Head of caudate nucleus (tissue), 42 donors: ENCODE measurements at regions not wholly inside any gene's neighbourhood (a gene's known extent, or its start where the extent isn't known, plus 50 kb on each side); places are given as distances from the start of the nearest gene placed in this dataset.

Source experiments
- DNase-seq, 42 donors: peaks; one replicate each; pipeline versions ENCODE4 v3.0.0 to v3.0.0-alpha.2; 2020 to 2021; ENCODE audit warnings: mixed read lengths in 7 of 42
- intact Hi-C: fragments of 100-400 bp; cut with DNase I; formaldehyde crosslinking; loops from one replicate; pipeline ENCODE4 v1.15.0; 2022

DNA sequence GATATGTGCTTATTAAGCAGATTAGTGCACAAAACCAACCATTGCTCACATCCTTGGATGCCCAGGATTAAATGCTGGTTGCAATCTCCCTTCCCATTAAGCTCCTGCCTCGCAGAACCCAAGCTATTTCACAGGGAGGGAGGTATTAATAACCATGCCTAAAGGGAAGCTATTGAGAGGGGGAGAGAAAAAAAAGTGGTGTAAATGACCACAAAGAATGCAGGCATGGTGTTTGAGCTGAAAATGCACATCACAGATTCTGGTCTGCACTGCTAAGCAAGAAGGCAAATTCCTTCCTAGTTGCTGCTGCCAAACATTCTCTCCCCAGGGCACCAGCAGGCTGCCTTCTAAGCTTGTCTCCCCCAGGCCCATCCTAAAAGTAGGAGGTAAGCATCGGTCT lies 92.0 kb upstream of the ISX start:
- intact Hi-C loops, result no loop called here
- DNase-seq, result no peak

DNA sequence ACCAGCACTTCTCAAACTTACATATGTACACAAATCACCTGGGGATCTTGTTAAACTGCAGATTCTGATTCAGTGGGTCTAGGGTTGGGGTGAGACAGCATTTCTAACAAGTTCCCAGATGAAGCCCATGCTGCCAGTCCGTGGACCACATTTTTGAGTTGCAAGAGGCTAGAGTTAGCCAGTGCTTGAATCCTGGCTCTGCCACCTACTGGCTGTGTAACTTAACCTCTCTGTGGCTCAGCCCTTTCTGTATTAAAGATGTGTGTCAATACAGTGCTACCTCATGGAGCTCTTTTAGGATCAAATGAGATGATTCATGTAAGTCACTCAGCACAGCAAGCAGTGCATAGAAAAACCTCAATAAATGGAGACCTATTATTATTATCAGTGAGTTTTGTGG lies 90.2 kb upstream of the ISX start:
- intact Hi-C loops, result no loop called here
- DNase-seq, result no peak

DNA sequence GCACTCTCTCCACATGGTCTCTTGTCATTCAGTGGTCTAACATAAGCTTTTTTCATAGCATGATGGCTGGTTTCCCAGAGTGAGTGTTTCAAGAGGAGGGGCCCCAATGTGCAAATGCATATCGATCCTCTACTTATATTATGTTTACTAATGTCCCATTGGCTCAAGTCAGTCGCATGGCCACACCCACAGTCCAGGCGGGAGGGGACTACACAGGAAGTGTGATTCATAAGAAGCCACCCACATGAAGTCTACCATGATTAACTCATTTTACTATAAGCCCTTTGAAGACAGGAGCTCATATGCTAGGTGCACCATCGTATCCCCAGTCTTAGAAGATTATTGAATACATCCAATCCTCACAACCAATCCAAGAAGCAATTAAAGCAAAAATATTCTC lies 89.5 kb upstream of the ISX start:
- intact Hi-C loops, result no loop called here
- DNase-seq, result no peak

DNA sequence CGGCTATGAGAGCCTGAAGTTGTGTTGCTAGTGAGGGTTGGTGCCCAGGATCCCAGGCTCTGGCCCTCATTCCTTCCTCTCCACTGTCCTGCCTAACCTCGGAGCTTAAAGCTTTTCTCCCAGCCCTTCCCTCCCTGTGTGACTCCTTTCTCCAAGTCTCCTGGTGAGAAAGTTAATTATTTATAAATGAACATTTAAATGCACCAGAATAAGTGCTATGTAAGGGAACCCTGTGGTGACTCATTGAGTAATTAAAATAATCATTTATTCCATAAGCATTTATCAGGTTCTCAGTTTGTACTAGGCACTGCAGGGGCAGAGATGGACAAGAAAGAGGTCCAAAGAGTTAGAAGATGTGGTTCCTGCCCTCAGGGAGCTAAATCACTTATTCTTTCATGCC lies 89.1 kb upstream of the ISX start:
- intact Hi-C loops, result no loop called here
- DNase-seq, result no peak

- intact Hi-C loops, result no loop called here
- DNase-seq, result no peak
These were observed 79.4 kb upstream of the ISX start for GRCh38 chr22:34986523-34986922.

DNA sequence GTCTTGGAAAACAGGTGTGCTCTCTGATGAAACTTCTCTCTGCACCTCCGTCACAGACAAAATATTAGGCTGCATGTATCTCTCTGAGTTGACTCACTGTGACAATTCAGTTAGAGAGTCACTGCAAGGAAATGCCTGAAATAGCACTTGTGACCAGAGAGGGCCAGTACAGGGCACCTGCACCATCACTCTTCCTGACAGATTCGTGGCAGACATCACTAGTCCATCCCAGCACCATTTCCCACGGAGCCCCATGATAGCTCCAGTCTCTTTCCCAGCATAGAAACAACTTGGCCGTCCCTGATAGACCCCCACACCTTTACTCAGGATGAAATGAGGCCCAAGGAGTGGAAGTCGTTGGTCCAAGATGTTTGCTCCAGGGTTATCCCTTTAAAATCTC lies 73.3 kb upstream of the ISX start:
- DNase-seq, result no peak

GRCh38 chr22:34993548-34993947 lies 72.4 kb upstream of the ISX start:
- DNase-seq, result no peak
- intact Hi-C loops, result no loop called here

More for the DNA sequence above, 73.3 kb upstream of the ISX start:
- intact Hi-C loops, result no loop called here

GRCh38 chr22:34997633-34998299 lies 68.2 kb upstream of the ISX start:
- no peak for DNase-seq
- intact Hi-C loops, result no loop called here

DNA sequence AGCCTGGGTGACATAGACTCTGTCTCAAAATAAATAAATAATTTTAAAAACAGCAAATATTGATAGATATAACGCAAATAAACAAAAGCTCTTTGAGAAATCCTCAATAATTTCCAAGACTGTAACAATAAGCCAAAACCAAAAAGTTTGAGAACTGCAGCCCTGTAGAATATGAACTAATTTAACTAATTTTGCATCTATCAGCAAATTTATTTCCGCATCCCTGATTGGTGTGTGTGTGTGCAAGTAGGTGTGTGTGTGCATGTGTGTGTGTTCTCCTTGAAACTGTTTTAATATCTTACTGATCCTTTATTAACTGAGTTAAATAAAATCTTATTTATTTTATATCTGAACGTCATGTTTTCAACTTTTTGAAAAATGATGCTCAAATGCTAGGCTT lies 67.0 kb upstream of the ISX start:
- no peak for DNase-seq
- intact Hi-C loops, result no loop called here

DNA sequence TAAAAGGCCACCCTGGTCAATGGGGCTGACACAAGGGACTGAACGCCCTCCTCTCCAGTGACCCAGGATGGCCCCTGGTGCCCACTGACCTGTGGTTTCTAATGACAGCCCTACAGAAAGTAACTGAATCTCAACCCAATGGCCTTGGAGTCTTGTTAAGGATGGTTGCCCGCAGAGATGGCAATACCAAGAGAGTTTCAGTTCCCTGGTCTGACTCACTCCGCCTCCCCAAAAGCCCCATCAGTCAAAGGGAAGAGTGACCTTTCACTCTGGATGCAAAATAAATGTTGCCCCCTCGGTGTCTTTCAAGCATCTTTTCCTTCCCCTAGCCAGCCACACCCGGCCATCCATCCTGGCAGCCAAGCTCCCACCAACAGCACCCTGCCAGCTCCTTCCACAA lies 57.7 kb upstream of the ISX start:
- intact Hi-C loops, result no loop called here
- DNase-seq, result no peak

GRCh38 chr22:35010543-35010942 lies 55.4 kb upstream of the ISX start:
- intact Hi-C loops, result no loop called here
- no peak for DNase-seq

DNA sequence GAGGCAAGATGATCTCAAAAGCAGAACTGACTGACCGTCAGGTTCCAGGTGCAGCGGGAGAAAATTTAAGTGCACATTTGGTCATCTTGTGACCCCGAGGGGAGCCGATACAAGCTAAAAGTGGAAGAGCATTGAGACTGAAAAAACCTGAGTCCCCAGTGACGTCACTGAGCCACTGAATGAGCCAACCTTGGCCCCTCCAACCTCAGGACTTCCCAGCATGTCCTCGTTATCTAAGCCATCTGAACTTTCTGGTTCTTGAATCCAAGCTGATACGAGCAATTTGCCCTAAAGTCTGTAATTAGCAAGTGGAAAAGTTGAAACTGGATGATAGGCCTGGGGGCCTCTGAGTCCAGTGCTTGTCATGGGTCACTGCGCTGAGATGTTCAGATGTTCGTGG lies 51.1 kb upstream of the ISX start:
- no peak for DNase-seq
- intact Hi-C loops, result no loop called here
